Neural progenitor cell (in vitro differentiated cells): ENCODE measurements at regions not wholly inside any gene's neighbourhood (a gene's known extent, or its start where the extent isn't known, plus 50 kb on each side); places are given as distances from the start of the nearest gene placed in this dataset.
"Not testable (repeated sequence)": the region's sequence is repeated elsewhere in the genome, so short reads cannot be mapped to it uniquely, and the experiment has no call there.

Experiments used
- DNase-seq: peaks from one replicate; pipeline ENCODE4 v3.0.0-alpha.2; 2016; ENCODE audit warnings: low spot score
- H2AFZ ChIP-seq: fragments of 200-600 bp; sonication (generic); replicated peaks from 2 replicates; pipeline ENCODE4 v1.6.1; 2016; ENCODE audit warnings: antibody characterized with exemption
- H3F3A ChIP-seq: fragments of 200-600 bp; sonication (generic); 2 replicates; pipeline ENCODE4 v1.6.1; 2016; ENCODE audit warnings: antibody characterized with exemption, low read depth
- H3K27ac ChIP-seq: fragments of 200-600 bp; sonication (generic); 2 replicates; pipeline ENCODE4 v1.5.1; 2016; ENCODE audit warnings: mild to moderate bottlenecking
- H3K27me3 ChIP-seq: fragments of 200-600 bp; sonication (generic); 2 replicates; pipeline ENCODE4 v1.6.1; 2016; ENCODE audit warnings: mild to moderate bottlenecking, moderate library complexity
- H3K36me3 ChIP-seq: fragments of 200-600 bp; sonication (generic); 2 replicates; pipeline ENCODE4 v1.5.1; 2016
- H3K4me1 ChIP-seq: fragments of 200-600 bp; sonication (generic); 2 replicates; pipeline ENCODE4 v1.6.1; 2016; ENCODE audit warnings: mixed run types
- H3K4me2 ChIP-seq: fragments of 200-600 bp; sonication (generic); 2 replicates; pipeline ENCODE4 v1.6.1; 2016
- H3K4me3 ChIP-seq: fragments of 200-600 bp; sonication (generic); 2 replicates; pipeline ENCODE4 v1.5.1; 2016
- H3K79me2 ChIP-seq: fragments of 200-600 bp; sonication (generic); 2 replicates; pipeline ENCODE4 v1.6.1; 2016; ENCODE audit warnings: low read depth
- H3K9ac ChIP-seq: fragments of 200-600 bp; sonication (generic); 2 replicates; pipeline ENCODE4 v1.6.1; 2016
- H3K9me3 ChIP-seq: fragments of 200-600 bp; sonication (generic); 2 replicates; pipeline ENCODE4 v1.5.1; 2016; ENCODE audit warnings: low read depth
- H4K20me1 ChIP-seq: fragments of 200-600 bp; sonication (generic); 2 replicates; pipeline ENCODE4 v1.6.1; 2016; ENCODE audit warnings: low read depth
- H3K27ac Mint-ChIP-seq: 3 replicates; pipeline ENCODE4 v1.8.0; 2021; ENCODE audit warnings: mixed read lengths
- H3K27me3 Mint-ChIP-seq: 2 replicates; pipeline ENCODE4 v1.8.0; 2022; ENCODE audit warnings: low read depth, mild to moderate bottlenecking, inconsistent platforms, moderate library complexity, mixed read lengths; ENCODE audit not compliant: insufficient read depth
- H3K36me3 Mint-ChIP-seq: 3 replicates; pipeline ENCODE4 v1.8.0; 2021; ENCODE audit warnings: mixed read lengths
- H3K4me1 Mint-ChIP-seq: 3 replicates; pipeline ENCODE4 v1.8.0; 2021; ENCODE audit warnings: mixed read lengths
- H3K4me3 Mint-ChIP-seq: 3 replicates; pipeline ENCODE4 v1.8.0; 2021; ENCODE audit warnings: mild to moderate bottlenecking, moderate library complexity, mixed read lengths
- H3K9me3 Mint-ChIP-seq: 3 replicates; pipeline ENCODE4 v1.8.0; 2020; ENCODE audit warnings: mixed read lengths

DNA sequence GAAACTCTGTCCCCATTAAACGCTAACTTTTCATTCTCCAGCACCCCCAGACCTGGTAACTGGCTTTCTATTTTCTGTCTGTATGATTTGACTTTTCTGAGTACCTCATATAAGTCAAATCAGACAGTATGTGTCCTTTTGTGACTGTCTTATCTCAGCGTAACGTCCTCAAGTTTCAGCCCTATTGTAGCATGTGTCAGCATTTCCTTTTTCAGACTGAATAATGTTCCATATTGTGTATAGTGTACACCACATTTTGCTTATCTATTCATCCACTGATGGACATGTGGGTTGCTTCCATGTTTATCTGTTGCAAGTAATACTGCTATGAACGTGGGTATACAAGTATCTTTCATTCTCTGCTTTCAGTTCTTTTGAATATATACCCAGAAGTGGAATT, 242.4 kb downstream of the RTP5 start:
- H3K27me3 Mint-ChIP-seq, H3K27me3 ChIP-seq, H3K36me3 Mint-ChIP-seq: not testable (repeated sequence)

DNA sequence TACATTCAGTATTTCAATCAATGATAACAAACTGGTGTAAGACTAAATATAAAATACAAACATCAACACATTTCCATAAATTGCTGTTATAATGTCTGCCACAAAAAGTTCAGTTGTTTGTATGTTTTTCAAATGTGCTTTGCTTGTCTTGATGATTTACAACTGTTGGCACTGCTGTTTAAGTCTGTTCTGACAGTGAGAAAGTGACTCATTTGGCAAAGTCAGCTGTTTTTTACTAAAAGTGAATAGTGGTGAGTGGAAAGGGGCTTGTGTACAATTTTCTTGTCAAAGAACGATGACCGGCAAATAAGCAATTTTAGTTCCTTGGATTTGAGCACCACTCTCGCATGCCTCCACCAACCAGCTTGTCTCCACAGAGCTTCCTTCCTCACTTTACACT, 244.0 kb downstream of the RTP5 start:
- H3K4me3 ChIP-seq, H3K9me3 ChIP-seq, H4K20me1 ChIP-seq, DNase-seq, H2AFZ ChIP-seq, H3K27me3 ChIP-seq, H3F3A ChIP-seq, H3K4me1 ChIP-seq, H3K79me2 ChIP-seq, H3K4me1 Mint-ChIP-seq, H3K27ac Mint-ChIP-seq, H3K27me3 Mint-ChIP-seq, H3K36me3 Mint-ChIP-seq, H3K9me3 Mint-ChIP-seq, H3K27ac ChIP-seq, H3K9ac ChIP-seq, H3K4me2 ChIP-seq, H3K36me3 ChIP-seq, H3K4me3 Mint-ChIP-seq: not testable (repeated sequence)

More for the DNA sequence above, 242.4 kb downstream of the RTP5 start:
- H3K4me1 Mint-ChIP-seq, H3K79me2 ChIP-seq, H3F3A ChIP-seq, H2AFZ ChIP-seq, H3K4me2 ChIP-seq, H3K36me3 ChIP-seq, H3K4me1 ChIP-seq, H3K27ac Mint-ChIP-seq, H3K4me3 ChIP-seq, H4K20me1 ChIP-seq, H3K9me3 Mint-ChIP-seq, H3K9me3 ChIP-seq, H3K9ac ChIP-seq, H3K4me3 Mint-ChIP-seq, DNase-seq, H3K27ac ChIP-seq: not testable (repeated sequence)

DNA sequence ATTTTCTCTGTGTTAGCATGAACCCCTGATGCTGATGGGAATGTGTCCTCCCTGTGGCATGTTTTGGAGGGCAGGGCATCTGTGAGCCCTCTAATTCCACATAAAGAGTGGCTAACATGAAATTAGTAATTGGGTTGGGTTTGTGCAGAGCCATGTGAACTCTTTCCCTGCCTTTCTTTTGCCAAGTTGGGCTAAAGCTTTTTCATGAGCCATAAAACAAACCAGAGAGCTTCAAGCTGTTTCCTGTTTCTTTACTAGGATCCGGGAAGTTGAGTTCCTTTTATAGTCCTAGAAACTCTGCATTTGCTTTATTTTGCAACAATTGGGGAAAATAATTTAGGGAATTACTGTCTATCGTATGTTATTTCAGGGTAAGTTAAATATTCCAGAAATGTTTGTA, 247.1 kb downstream of the RTP5 start:
- H3K27me3 ChIP-seq, H3K36me3 ChIP-seq, H3F3A ChIP-seq, H4K20me1 ChIP-seq, H2AFZ ChIP-seq, H3K36me3 Mint-ChIP-seq, H3K9me3 ChIP-seq, H3K4me1 Mint-ChIP-seq, DNase-seq, H3K27me3 Mint-ChIP-seq, H3K4me3 Mint-ChIP-seq, H3K27ac Mint-ChIP-seq, H3K9ac ChIP-seq, H3K9me3 Mint-ChIP-seq, H3K79me2 ChIP-seq, H3K4me3 ChIP-seq, H3K4me1 ChIP-seq, H3K27ac ChIP-seq, H3K4me2 ChIP-seq: not testable (repeated sequence)

GRCh38 chr2:242117305-242117704, 247.8 kb downstream of the RTP5 start:
- not testable (repeated sequence) for H2AFZ ChIP-seq, H3K27me3 Mint-ChIP-seq, H3K9me3 ChIP-seq, H4K20me1 ChIP-seq, H3K27ac Mint-ChIP-seq, DNase-seq, H3K4me1 Mint-ChIP-seq, H3K4me3 Mint-ChIP-seq, H3K27ac ChIP-seq, H3K36me3 Mint-ChIP-seq, H3K79me2 ChIP-seq, H3K4me1 ChIP-seq, H3K9ac ChIP-seq, H3K4me3 ChIP-seq, H3K9me3 Mint-ChIP-seq, H3K27me3 ChIP-seq, H3K36me3 ChIP-seq, H3F3A ChIP-seq, H3K4me2 ChIP-seq

GRCh38 chr2:242119682-242120081, 250.2 kb downstream of the RTP5 start:
- H3K4me1 Mint-ChIP-seq, H3K27ac ChIP-seq, H3K9ac ChIP-seq, H3K27ac Mint-ChIP-seq, H3K79me2 ChIP-seq, H3K4me1 ChIP-seq, H3K27me3 Mint-ChIP-seq, H3K36me3 ChIP-seq, H4K20me1 ChIP-seq, DNase-seq, H2AFZ ChIP-seq, H3K9me3 Mint-ChIP-seq, H3F3A ChIP-seq, H3K4me2 ChIP-seq, H3K4me3 Mint-ChIP-seq, H3K4me3 ChIP-seq, H3K9me3 ChIP-seq, H3K36me3 Mint-ChIP-seq, H3K27me3 ChIP-seq: not testable (repeated sequence)

DNA sequence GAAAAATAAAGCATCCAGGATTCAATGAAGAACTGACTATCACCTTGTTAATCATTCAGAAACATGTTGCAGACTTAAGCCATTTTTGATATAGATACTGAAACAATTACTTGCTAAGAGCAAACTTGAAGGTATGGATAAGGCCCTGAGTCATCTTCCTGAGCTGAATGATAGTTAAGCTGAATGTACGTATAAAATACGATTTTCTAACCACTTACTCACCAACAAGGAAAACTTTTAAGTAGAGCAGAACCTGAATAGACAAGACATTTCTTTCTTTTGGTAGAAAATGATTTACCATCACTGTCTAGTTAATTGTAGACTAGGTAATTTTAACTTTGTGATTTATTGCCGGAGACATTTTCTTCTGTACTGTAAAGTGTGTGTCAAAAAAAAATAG, 261.2 kb downstream of the RTP5 start:
- H3K27ac ChIP-seq, DNase-seq, H3K9me3 ChIP-seq, H3K36me3 Mint-ChIP-seq, H2AFZ ChIP-seq, H3K27me3 ChIP-seq, H3K79me2 ChIP-seq, H3K27me3 Mint-ChIP-seq, H3K36me3 ChIP-seq, H3K4me3 Mint-ChIP-seq, H3K4me2 ChIP-seq, H3F3A ChIP-seq, H3K27ac Mint-ChIP-seq, H4K20me1 ChIP-seq, H3K4me1 ChIP-seq, H3K4me1 Mint-ChIP-seq, H3K9me3 Mint-ChIP-seq, H3K4me3 ChIP-seq, H3K9ac ChIP-seq: not testable (repeated sequence)

DNA sequence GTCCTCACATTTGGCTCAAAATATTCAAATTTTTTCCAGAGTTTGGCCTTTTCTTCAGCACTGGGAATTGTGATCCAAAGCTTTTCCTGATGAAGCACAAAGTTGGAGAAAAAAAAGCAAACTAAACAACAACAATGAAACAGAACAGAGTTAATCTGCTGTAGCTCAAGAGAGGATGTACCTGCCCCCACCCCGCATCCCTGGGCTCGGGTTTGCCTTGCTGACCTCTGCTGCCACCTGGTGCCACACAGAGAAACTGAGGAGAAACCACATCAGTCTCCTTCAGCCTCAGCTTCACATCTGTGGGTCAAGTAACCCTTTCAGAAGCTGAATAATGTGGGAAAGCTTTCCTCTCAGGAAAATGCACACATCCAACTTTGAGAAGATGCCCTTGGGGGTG, 290.4 kb downstream of the RTP5 start:
- H3F3A ChIP-seq, H3K27me3 Mint-ChIP-seq, H3K36me3 Mint-ChIP-seq, H3K9me3 ChIP-seq, H2AFZ ChIP-seq, H3K4me1 ChIP-seq, H3K4me3 Mint-ChIP-seq, H4K20me1 ChIP-seq, H3K4me1 Mint-ChIP-seq, H3K27ac Mint-ChIP-seq, H3K4me2 ChIP-seq, H3K27me3 ChIP-seq, H3K9ac ChIP-seq, H3K36me3 ChIP-seq, H3K9me3 Mint-ChIP-seq, DNase-seq, H3K27ac ChIP-seq, H3K79me2 ChIP-seq, H3K4me3 ChIP-seq: not testable (repeated sequence)

DNA sequence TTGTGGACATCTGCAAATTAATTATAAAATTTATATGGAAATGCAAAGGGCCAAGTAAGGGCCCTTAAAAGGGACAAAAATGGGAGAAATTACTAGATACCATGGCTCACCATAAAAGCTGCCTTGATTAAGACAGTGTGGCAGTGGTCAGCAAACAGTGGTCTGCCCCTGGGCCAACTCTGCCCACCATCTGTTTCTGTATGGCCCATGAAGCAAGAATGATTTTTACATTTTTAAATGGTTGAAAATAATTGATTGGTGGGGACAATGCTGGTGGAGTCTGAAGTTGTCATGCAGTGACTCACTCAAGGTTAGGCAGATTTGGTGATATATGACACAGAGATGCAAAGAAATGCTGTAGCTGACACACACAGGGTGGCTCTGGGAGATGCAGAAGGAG, 295.6 kb downstream of the RTP5 start:
- H3K36me3 Mint-ChIP-seq, H3K27me3 ChIP-seq, H3K27ac ChIP-seq, H3K36me3 ChIP-seq, H3K9ac ChIP-seq, H3K27ac Mint-ChIP-seq, H2AFZ ChIP-seq, H3K4me3 ChIP-seq, H3K4me2 ChIP-seq, H3K4me1 Mint-ChIP-seq, H3K4me3 Mint-ChIP-seq, H4K20me1 ChIP-seq, H3K27me3 Mint-ChIP-seq, DNase-seq, H3K9me3 Mint-ChIP-seq, H3K9me3 ChIP-seq, H3K4me1 ChIP-seq, H3K79me2 ChIP-seq, H3F3A ChIP-seq: not testable (repeated sequence)

DNA sequence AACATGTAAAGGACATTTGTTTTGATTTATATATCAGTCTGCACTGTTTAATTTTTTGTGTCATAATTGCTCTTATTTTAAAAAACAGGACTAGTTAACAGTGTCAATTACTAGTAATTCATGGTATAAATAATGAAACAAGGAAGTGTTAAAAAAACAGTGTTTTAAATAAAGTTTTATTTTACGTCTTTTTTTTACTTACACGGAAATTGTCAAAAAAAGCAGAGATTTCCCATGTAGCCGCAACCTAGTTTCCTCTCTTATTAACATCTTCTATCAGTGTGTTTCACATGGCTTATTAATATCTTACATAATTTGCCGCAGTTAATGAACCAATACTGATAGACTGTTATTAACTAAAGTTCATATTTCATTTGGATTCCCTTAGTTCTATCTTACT, 301.8 kb downstream of the RTP5 start:
- not testable (repeated sequence) for H3K4me3 Mint-ChIP-seq, H3K79me2 ChIP-seq, H3K4me1 Mint-ChIP-seq, H3K9me3 Mint-ChIP-seq, H3K4me1 ChIP-seq, H3K27me3 ChIP-seq, H3K36me3 ChIP-seq, H3K36me3 Mint-ChIP-seq, H3F3A ChIP-seq, H3K4me2 ChIP-seq, DNase-seq, H3K27me3 Mint-ChIP-seq, H3K27ac Mint-ChIP-seq, H2AFZ ChIP-seq, H3K4me3 ChIP-seq, H3K9me3 ChIP-seq, H4K20me1 ChIP-seq, H3K9ac ChIP-seq, H3K27ac ChIP-seq
